Mucosa of rectum (tissue), 2 donors: ENCODE measurements at regions not wholly inside any gene's neighbourhood (a gene's known extent, or its start where the extent isn't known, plus 50 kb on each side); places are given as distances from the start of the nearest gene placed in this dataset.

Source experiments
- H3K27ac ChIP-seq, 2 donors: one replicate each; pipeline ENCODE4 v1.7.0; 2013; ENCODE audit warnings: inconsistent platforms in 2 of 2, low read depth in 2 of 2, low read length in 2 of 2
- H3K27me3 ChIP-seq, 2 donors: one replicate each; pipeline ENCODE4 v1.7.0; 2013; ENCODE audit warnings: low read length in 2 of 2; ENCODE audit not compliant: control insufficient read depth in 2 of 2, insufficient read depth in 2 of 2
- H3K36me3 ChIP-seq, 2 donors: one replicate each; pipeline ENCODE4 v1.7.0; 2013; ENCODE audit warnings: low read length in 2 of 2; ENCODE audit not compliant: control insufficient read depth in 2 of 2, insufficient read depth in 2 of 2
- H3K4me1 ChIP-seq, 2 donors: one replicate each; pipeline ENCODE4 v1.7.0; 2013; ENCODE audit warnings: low read length in 2 of 2, mild to moderate bottlenecking in 1 of 2; ENCODE audit not compliant: control insufficient read depth in 2 of 2, insufficient read depth in 2 of 2
- H3K4me3 ChIP-seq, 2 donors: one replicate each; pipeline ENCODE4 v1.7.0; 2013; ENCODE audit warnings: low read length in 2 of 2
- H3K9ac ChIP-seq, 2 donors: one replicate each; pipeline ENCODE4 v1.7.0; 2013; ENCODE audit warnings: low read length in 2 of 2, low read depth in 1 of 2, mild to moderate bottlenecking in 1 of 2
- H3K9me3 ChIP-seq, 2 donors: one replicate each; pipeline ENCODE4 v1.7.0; 2013; ENCODE audit warnings: low read length in 2 of 2; ENCODE audit not compliant: control insufficient read depth in 2 of 2
- donor health status: healthy.
- donor health status: Normal muscosa, but diverticular disease.

DNA sequence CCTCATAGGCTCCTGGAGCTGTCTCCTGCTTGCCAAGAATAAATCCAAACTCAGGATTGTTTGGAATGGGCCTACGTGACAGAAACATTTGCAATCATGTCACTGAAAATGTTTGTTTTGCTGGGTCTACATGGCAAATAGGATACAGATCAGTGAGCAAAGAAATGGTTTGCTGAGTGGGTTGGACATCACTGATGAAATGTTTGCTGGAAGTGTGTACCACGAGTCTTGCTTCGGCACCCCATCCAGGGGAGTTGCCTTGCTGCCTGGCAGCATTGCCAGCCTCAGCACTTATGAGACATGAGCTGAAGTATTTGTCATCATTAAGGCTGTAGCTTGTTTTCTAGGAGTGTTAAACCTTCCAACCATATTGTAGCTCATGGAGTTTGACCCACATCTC, 213.3 kb upstream of the CFAP20DC start:
- Histone ChIP-seq H3K9ac (no peak overlapping the region), H3K4me3 (no peak overlapping the region), H3K4me1 (no peaks in the 10 kb centered on the region), H3K27ac (no peak overlapping the region), H3K27me3 (no peaks in the 10 kb centered on the region), H3K36me3 (no peaks in the 10 kb centered on the region), H3K9me3 (no peaks in the 10 kb centered on the region)

DNA sequence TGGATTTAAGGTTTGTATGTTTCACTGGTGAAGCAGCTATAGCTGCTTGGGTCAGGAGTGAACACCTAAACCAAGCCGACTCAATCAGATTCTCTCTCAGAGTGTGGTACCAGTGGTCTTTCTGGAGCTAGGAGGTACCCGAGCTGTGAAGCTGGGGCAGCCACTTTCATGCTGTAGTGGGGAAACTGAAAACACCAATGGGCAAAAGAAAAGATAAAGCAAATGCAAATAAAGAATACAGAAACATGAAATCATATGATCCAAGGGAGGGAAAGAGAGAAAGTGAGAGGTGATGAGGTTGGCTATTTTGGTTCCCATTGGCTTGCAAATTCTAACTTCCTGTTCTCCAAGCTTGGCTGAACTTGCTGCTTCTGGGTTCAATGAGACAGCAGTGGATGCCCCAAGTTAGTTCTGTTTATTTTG, 212.3 kb upstream of the CFAP20DC start:
- H3K9me3 ChIP-seq = no peaks in the 10 kb centered on the region
- H3K4me3 ChIP-seq = no peak overlapping the region
- no peaks in the 10 kb centered on the region for H3K36me3 ChIP-seq
- no peaks in the 10 kb centered on the region for H3K27me3 ChIP-seq
- H3K27ac ChIP-seq = no peak overlapping the region
- H3K9ac ChIP-seq = no peak overlapping the region
- H3K4me1 ChIP-seq = no peaks in the 10 kb centered on the region

DNA sequence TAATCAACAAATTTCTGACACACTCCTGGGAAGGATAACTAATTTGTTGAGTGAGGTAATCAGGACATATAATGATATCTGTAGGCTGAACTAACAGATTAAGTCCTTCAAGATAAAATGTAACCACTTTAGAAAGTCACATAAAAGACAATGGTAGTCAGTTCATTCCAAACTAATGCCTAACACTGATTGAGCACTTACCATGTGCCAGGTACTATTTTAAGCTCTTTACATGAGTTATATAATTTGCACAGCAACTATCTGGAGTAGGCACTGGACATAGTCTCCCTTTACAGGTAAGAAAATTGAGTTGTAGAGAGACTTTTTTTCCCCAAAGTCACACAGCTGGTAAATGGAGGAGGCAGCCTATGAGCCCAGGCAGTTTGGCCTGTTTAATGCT, 211.2 kb upstream of the CFAP20DC start:
- Histone ChIP-seq H3K4me1 (no peaks in the 10 kb centered on the region), H3K4me3 (no peak overlapping the region)

DNA sequence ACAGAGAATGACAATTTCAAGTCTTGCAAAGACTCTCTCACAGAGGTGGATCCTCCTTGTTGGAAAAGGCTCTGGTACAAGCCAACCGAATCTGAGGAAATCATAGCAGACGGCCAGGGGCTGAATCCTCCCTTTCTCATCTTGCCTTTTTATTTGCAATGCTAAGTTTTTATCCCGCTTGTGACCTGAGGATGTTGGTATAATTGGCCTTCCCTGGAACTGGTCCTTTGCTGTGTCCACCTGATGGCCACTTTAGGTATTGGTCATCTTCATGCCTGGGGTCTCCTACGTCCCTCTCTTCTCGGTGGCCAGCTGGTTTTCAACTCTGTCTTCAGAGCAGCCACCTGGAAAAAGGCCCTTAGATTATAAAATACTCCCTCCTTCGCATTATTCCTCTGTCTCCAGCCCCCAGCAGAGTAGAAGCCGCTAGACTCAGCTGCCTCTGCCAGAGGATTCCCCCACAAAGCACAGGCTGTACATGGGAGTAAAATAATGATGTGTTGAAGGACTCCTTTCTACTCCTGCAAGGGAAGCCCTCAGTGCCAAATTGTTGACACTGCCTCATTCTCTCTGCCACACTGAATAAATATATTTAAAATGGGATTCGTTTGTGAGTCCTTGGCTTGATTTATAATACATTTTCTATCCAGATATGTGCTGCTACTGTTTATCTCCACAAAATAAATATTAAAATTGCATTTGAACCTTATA, 208.9 kb upstream of the CFAP20DC start:
- no peaks in the 10 kb centered on the region for H3K27me3 ChIP-seq
- no peaks in the 10 kb centered on the region for H3K36me3 ChIP-seq
- no peak overlapping the region for H3K9ac ChIP-seq
- H3K4me1 ChIP-seq = no peaks in the 10 kb centered on the region
- H3K27ac ChIP-seq = no peak overlapping the region
- H3K4me3 ChIP-seq = no peak overlapping the region
- H3K9me3 ChIP-seq = no peaks in the 10 kb centered on the region

More for the DNA sequence above, 211.2 kb upstream of the CFAP20DC start:
- H3K27me3 ChIP-seq = no peaks in the 10 kb centered on the region
- H3K9ac ChIP-seq = no peak overlapping the region
- no peak overlapping the region for H3K27ac ChIP-seq
- H3K36me3 ChIP-seq = no peaks in the 10 kb centered on the region
- H3K9me3 ChIP-seq = no peaks in the 10 kb centered on the region

DNA sequence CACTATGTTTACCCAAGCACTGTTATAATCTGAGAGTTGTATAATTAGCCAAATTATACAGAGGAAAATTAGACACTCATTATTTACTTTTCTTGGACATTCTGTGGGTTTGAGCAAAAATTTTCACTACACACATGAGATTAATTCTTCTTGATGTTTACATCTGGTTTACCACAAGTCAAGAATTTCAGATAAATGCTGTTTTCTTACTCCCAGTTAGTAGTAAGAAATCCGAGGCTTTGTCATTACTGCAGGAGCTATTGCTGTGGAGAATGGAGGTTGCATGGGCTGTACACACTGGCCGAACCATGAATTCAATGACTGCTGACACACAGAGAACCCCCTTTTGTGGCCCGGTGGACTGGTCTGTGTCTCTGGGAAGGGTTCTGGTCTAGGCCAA, 207.7 kb upstream of the CFAP20DC start:
- H3K27me3 ChIP-seq = no peaks in the 10 kb centered on the region
- no peaks in the 10 kb centered on the region for H3K36me3 ChIP-seq
- H3K9ac ChIP-seq = no peak overlapping the region
- H3K9me3 ChIP-seq = no peaks in the 10 kb centered on the region
- H3K27ac ChIP-seq = no peak overlapping the region
- H3K4me3 ChIP-seq = no peak overlapping the region
- H3K4me1 ChIP-seq = no peaks in the 10 kb centered on the region

DNA sequence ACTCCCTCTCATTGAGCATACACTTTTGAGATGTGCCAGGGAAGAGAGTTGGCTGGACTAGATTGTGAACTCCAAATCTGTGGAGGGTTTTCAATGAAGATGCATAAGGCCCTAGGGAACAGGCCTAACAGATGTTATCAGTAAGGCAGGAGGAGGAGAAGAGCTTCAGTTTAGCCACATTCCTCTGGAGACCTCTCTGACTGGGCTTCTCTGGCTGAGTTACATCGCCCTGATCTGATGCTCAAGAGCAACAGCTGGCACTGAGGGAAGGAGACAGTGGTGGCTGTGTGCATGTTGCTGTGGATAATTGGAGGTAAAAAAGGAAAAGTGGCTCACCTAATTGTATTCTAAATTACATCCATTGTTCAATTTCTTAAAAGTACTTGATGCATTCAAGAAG, 206.4 kb upstream of the CFAP20DC start:
- Histone ChIP-seq H3K9ac (no peak overlapping the region), H3K4me1 (no peaks in the 10 kb centered on the region), H3K27me3 (no peaks in the 10 kb centered on the region), H3K9me3 (no peaks in the 10 kb centered on the region), H3K36me3 (no peaks in the 10 kb centered on the region), H3K4me3 (no peak overlapping the region), H3K27ac (no peak overlapping the region)

DNA sequence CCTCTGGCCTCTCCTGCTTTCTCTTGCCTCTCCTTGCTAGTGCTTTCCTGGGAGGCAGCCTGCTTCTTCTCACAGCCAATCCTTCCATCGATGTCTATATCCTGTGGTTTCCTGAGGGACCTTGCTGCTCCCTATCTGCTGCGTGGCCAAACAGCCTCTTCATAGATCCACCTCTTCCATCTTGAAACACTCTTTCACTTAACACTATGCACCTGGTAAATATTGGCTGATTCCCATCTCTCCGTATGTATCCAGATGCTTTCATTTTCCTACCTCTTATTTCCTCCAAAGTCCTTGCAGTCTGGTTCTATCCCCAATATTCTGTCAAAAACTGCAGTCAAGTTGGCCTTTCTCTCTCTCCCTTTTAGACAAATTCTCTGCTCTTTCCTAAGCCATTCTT, 205.2 kb upstream of the CFAP20DC start:
- Histone ChIP-seq H3K9ac (no peak overlapping the region), H3K4me1 (no peaks in the 10 kb centered on the region), H3K9me3 (no peaks in the 10 kb centered on the region), H3K27me3 (no peaks in the 10 kb centered on the region), H3K36me3 (no peaks in the 10 kb centered on the region), H3K27ac (no peak overlapping the region), H3K4me3 (no peak overlapping the region)

DNA sequence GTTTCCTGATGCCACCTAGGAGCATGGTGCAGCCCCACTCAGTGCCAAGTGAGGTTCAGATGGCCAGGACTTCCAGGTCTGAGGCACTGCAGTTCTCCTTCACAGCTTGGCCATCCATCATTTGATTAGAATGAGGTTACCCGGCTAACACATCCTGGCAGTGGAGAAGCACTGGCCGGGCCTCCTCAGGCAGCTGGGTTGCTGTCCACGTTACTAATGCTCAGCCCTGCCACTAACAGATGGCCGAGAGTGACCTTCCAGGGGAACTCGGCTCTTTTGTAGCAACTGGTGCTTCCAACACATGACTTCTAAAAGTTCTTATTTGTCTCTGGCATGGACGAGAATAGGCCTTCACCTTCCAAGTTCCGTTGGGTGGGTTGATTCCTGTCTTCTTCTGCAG, 204.6 kb upstream of the CFAP20DC start:
- no peaks in the 10 kb centered on the region for H3K27me3 ChIP-seq
- H3K4me1 ChIP-seq = no peaks in the 10 kb centered on the region
- no peak overlapping the region for H3K9ac ChIP-seq
- no peak overlapping the region for H3K4me3 ChIP-seq
- no peak overlapping the region for H3K27ac ChIP-seq
- H3K9me3 ChIP-seq = no peaks in the 10 kb centered on the region
- no peaks in the 10 kb centered on the region for H3K36me3 ChIP-seq

DNA sequence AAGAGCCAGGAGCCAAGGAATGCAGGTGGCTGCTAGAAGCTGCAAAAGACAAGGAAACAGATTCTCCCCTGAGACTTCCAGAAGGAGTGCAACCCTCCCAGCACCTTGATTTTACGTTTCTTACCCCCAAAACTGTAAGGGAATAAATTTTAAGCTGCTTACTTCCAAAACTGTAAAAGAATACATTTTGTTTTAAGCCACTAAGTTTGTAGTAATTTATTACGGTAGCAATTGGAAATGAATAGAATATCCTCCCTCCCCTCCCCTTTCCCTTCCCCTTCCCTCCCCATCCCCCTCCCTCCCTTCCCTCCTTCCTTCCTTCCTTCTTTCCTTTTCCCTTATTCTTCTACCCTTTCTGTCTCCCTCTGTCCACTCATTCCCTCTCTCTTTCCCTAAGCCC, 203.7 kb upstream of the CFAP20DC start:
- no peaks in the 10 kb centered on the region for H3K36me3 ChIP-seq
- H3K9ac ChIP-seq = no peak overlapping the region
- H3K27me3 ChIP-seq = no peaks in the 10 kb centered on the region
- H3K4me1 ChIP-seq = no peaks in the 10 kb centered on the region
- no peak overlapping the region for H3K4me3 ChIP-seq
- H3K27ac ChIP-seq = no peak overlapping the region
- no peaks in the 10 kb centered on the region for H3K9me3 ChIP-seq

DNA sequence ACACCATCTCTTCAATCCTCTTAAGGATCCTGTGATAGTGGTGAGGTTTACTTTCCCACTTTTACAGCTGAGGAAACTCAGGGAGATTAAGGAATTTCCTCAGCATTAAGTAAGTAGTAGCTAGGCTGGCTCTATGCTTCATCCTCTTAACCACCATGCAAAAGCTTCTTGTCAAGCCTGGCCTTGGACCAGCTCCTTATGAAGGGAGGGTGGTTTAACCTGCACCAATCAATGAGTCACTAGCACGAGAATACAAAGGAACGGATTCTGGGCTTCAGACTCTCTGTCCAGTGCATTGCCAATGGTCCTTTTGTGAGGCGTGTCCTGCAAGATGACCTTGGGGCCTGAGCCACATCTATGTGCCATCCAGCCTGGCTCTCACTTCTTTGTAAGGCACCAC, 202.0 kb upstream of the CFAP20DC start:
- Histone ChIP-seq H3K9ac (no peak overlapping the region), H3K27ac (no peak overlapping the region), H3K4me3 (no peak overlapping the region), H3K36me3 (no peaks in the 10 kb centered on the region), H3K4me1 (no peaks in the 10 kb centered on the region), H3K9me3 (no peaks in the 10 kb centered on the region), H3K27me3 (no peaks in the 10 kb centered on the region)

DNA sequence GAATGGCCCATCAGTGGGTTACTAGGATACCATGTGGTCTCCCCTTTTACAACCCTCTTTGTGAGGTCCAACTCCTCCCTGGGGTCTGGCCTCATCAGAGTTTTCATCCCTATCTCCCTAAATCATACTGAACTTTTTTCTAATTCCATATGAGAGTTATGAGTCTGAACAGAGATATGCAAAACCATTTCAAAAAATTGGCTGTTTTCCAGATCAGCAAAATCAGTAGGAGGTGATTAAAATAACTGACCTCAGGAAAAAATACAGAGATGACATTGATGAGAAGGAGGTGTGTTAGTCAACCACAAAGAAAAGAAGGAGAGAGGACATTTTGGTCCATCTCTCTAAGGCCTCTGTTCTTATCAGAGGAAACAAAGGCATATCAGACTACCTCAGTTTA, 200.8 kb upstream of the CFAP20DC start:
- no peaks in the 10 kb centered on the region for H3K27me3 ChIP-seq
- no peaks in the 10 kb centered on the region for H3K9me3 ChIP-seq
- no peak overlapping the region for H3K27ac ChIP-seq
- H3K4me3 ChIP-seq = no peak overlapping the region
- no peaks in the 10 kb centered on the region for H3K36me3 ChIP-seq
- H3K9ac ChIP-seq = no peak overlapping the region
- no peaks in the 10 kb centered on the region for H3K4me1 ChIP-seq
